GM21515 (cell line): ENCODE measurements at regions not wholly inside any gene's neighbourhood (a gene's known extent, or its start where the extent isn't known, plus 50 kb on each side); places are given as distances from the start of the nearest gene placed in this dataset.

ENCODE experiments used
- ATAC-seq: cut with Tn5 transposase; IDR thresholded peaks from one replicate; pipeline ENCODE4 v1.9.1; 2021; ENCODE audit not compliant: unreplicated experiment

DNA sequence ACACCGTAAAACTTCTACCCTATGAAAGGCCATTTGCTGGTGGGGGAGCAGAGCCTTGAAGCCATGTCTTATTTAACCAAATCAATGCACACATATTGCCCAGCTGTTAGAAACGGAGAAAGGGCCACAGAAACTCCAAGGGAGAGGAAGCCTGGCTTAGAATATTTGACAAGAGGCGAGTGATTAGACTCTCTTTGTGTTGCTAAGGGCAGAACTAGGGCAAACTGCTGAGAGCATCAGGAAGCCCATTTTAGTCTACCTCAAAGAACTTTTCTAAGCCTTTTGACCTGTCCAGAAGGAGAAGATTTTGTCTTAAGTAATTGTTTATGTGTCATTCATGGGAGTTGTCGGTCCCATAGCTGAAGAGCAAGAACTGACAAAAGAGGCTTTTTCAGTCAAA, 54.4 kb upstream of the CELF4 start:
- no peak for ATAC-seq

DNA sequence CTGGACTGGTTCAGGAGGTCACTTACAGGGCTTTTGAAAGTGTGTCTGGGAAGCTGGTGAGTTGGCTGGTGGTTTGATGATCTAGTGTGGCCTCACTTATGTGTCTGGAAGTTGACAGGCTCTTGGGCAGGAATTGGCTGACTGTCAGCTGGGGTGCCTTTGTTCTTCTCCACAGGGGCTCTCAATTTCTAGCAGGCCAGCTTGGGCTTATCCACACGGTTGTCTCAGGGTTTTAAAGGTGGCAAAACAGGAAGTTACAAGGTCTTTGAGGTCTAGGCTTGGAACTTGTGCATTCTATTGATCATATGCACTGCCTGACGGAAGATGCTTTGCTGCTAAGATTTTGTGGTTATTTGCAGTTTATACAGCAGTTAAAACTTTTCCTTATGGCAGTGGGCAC, 52.0 kb upstream of the CELF4 start:
- no peak for ATAC-seq
